DOHH2 (cell line): ENCODE measurements at regions not wholly inside any gene's neighbourhood (a gene's known extent, or its start where the extent isn't known, plus 50 kb on each side); places are given as distances from the start of the nearest gene placed in this dataset.

Source experiments
- EZH2phosphoT487 ChIP-seq: fragments of 200-600 bp; sonication (generic); IDR thresholded peaks from 2 replicates; pipeline ENCODE4 v1.6.1; 2017; ENCODE audit warnings: borderline replicate concordance, mild to moderate bottlenecking, antibody characterized with exemption, low read length, moderate library complexity, mixed read lengths
- TF ChIP-seq, protein P1 (sequence below): fragments of 200-600 bp; sonication (generic); IDR thresholded peaks from one replicate; pipeline ENCODE4 v1.5.1; 2014; ENCODE audit warnings: antibody characterized with exemption, mild to moderate bottlenecking, low read depth, low read length; ENCODE audit not compliant: poor library complexity, severe bottlenecking

DNA sequence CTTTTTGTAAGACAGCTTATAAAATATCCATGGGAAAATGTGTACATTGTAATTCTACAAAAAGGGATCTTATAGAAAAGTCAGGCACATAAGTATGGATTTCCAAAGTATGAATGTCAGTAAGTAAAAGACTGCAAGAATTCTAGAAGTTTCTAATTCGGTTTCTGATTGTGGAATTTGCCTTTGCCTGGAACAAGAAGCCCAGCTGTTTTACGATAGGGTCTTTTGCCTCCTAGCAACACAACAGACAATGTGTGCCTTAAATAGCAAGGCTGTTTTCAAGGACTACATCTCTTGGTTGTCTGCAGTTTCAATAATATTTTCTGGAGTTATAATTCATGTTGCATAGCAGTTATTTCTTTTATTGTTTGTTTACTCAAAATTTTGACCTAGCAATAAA lies 312.9 kb downstream of the MTX2 start:
- TF ChIP-seq, protein P1, sequence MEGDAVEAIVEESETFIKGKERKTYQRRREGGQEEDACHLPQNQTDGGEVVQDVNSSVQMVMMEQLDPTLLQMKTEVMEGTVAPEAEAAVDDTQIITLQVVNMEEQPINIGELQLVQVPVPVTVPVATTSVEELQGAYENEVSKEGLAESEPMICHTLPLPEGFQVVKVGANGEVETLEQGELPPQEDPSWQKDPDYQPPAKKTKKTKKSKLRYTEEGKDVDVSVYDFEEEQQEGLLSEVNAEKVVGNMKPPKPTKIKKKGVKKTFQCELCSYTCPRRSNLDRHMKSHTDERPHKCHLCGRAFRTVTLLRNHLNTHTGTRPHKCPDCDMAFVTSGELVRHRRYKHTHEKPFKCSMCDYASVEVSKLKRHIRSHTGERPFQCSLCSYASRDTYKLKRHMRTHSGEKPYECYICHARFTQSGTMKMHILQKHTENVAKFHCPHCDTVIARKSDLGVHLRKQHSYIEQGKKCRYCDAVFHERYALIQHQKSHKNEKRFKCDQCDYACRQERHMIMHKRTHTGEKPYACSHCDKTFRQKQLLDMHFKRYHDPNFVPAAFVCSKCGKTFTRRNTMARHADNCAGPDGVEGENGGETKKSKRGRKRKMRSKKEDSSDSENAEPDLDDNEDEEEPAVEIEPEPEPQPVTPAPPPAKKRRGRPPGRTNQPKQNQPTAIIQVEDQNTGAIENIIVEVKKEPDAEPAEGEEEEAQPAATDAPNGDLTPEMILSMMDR, result no peak
- no peak for TF ChIP-seq EZH2phosphoT487
